H1 (cell line): ENCODE measurements at regions not wholly inside any gene's neighbourhood (a gene's known extent, or its start where the extent isn't known, plus 50 kb on each side); places are given as distances from the start of the nearest gene placed in this dataset.

Experiments used
- CTCF ChIA-PET: fragments of 300-600 bp; sonication (Branson Sonifier 250); formaldehyde crosslinking; loops from one replicate; lab custom pipeline; 2021; ENCODE audit not compliant: partially characterized antibody; lab: Charles Lee
- POLR2A ChIA-PET: fragments of 300-600 bp; sonication (Branson Sonifier 250); formaldehyde crosslinking; loops from one replicate; lab custom pipeline; 2021; ENCODE audit warnings: inconsistent platforms; ENCODE audit not compliant: partially characterized antibody; lab: Charles Lee
- DNase-seq, 2 experiments: peaks; one replicate each; pipeline versions ENCODE4 v3.0.0 to v3.0.0-alpha.2; 2010 to 2022; ENCODE audit warnings: low spot score in 2 of 2, low read depth in 1 of 2, mixed read lengths in 1 of 2
- FAIRE-seq: peaks from 2 replicates; lab custom pipeline; 2011; peaks lifted over from hg19 to GRCh38; lab: Jason Lieb, UNC
- H2AFZ ChIP-seq: 2 replicates; pipeline ENCODE4 v1.8.1; 2012; ENCODE audit warnings: low read length, inconsistent platforms
- H2AK5ac ChIP-seq: 2 replicates; pipeline ENCODE4 v1.6.1; 2013; ENCODE audit warnings: low read depth, low read length
- H2BK120ac ChIP-seq: replicated peaks from 2 replicates; pipeline ENCODE3; 2013; ENCODE audit warnings: low read depth, low read length, inconsistent platforms
- H2BK12ac ChIP-seq: 2 replicates; pipeline ENCODE4 v1.6.1; 2013; ENCODE audit warnings: low read depth, low read length
- H2BK15ac ChIP-seq: 2 replicates; pipeline ENCODE4 v1.6.1; 2013; ENCODE audit warnings: low read length
- H2BK20ac ChIP-seq: 2 replicates; pipeline ENCODE4 v1.6.1; 2013; ENCODE audit warnings: low read length
- H2BK5ac ChIP-seq: 2 replicates; pipeline ENCODE4 v1.6.1; 2013; ENCODE audit warnings: low read depth, low read length
- H3K14ac ChIP-seq: 2 replicates; pipeline ENCODE4 v1.6.1; 2013; ENCODE audit warnings: inconsistent platforms; ENCODE audit not compliant: insufficient read length
- H3K18ac ChIP-seq: 2 replicates; pipeline ENCODE4 v1.6.1; 2013; ENCODE audit warnings: low read length; ENCODE audit errors: extremely low read depth
- H3K23ac ChIP-seq: 2 replicates; pipeline ENCODE4 v1.6.1; 2013; ENCODE audit warnings: inconsistent platforms; ENCODE audit not compliant: insufficient read length
- H3K23me2 ChIP-seq: 2 replicates; pipeline ENCODE4 v1.6.1; 2013; ENCODE audit warnings: low read depth, low read length
- H3K27ac ChIP-seq: 2 replicates; pipeline ENCODE4 v1.6.1; 2011; ENCODE audit warnings: low read depth, low read length, inconsistent platforms
- H3K27me3 ChIP-seq, 4 experiments: replicated peaks in 1 of 4; 1 replicate in 1 of 4; 2 replicates in 3 of 4; pipeline versions ENCODE4 v1.6.1 to v1.8.1; 2011 to 2013; ENCODE audit warnings: low read length in 3 of 4, mild to moderate bottlenecking in 3 of 4, inconsistent platforms in 2 of 4, mixed read lengths in 2 of 4, moderate library complexity in 1 of 4; ENCODE audit not compliant: control insufficient read depth in 3 of 4, insufficient read depth in 3 of 4; ENCODE audit errors: extremely low read depth in 1 of 4
- H3K36me3 ChIP-seq, 4 experiments: 2 replicates each; pipeline versions ENCODE4 v1.6.1 to v1.8.1; 2011 to 2013; ENCODE audit warnings: mild to moderate bottlenecking in 4 of 4, low read length in 3 of 4, moderate library complexity in 2 of 4, control low read depth in 1 of 4, inconsistent platforms in 1 of 4; ENCODE audit not compliant: insufficient read depth in 4 of 4, control insufficient read depth in 2 of 4
- H3K4ac ChIP-seq: replicated peaks from 2 replicates; pipeline ENCODE3; 2013; ENCODE audit warnings: low read length, low read depth, mixed read lengths, inconsistent platforms; ENCODE audit not compliant: insufficient read length
- H3K4me1 ChIP-seq, 4 experiments: replicated peaks in 1 of 4; 1 replicate in 1 of 4; 2 replicates in 3 of 4; pipeline versions ENCODE4 v1.6.1 to v1.8.1; 2011 to 2013; ENCODE audit warnings: low read length in 3 of 4, inconsistent platforms in 2 of 4, mixed read lengths in 1 of 4; ENCODE audit not compliant: insufficient read depth in 4 of 4, control insufficient read depth in 3 of 4
- H3K4me2 ChIP-seq, 2 experiments: 2 replicates each; pipeline versions ENCODE4 v1.6.1 to v1.8.1; 2011 to 2013; ENCODE audit warnings: low read depth in 2 of 2, low read length in 2 of 2, control low read depth in 1 of 2, inconsistent platforms in 1 of 2, mild to moderate bottlenecking in 1 of 2; ENCODE audit not compliant: insufficient read depth in 1 of 2
- H3K4me3 ChIP-seq, 4 experiments: fragments of 200-600, 300-600 bp in 1 of 4; sonication (generic), shearing (Covaris generic), sonication (Bioruptor Twin) in 1 of 4; 2 replicates each; pipeline versions ENCODE4 v1.5.1 to v1.8.1; 2011 to 2016; ENCODE audit warnings: low read length in 4 of 4, low read depth in 3 of 4, control low read depth in 2 of 4, inconsistent platforms in 2 of 4, mild to moderate bottlenecking in 2 of 4, mixed read lengths in 1 of 4, moderate library complexity in 1 of 4; ENCODE audit not compliant: insufficient read depth in 2 of 4; ENCODE audit errors: extremely low read depth in 1 of 4
- H3K56ac ChIP-seq: replicated peaks from 2 replicates; pipeline ENCODE3; 2013; ENCODE audit warnings: low read depth, mild to moderate bottlenecking, mixed read lengths, low read length, inconsistent platforms; ENCODE audit not compliant: insufficient read length
- H3K79me1 ChIP-seq: 2 replicates; pipeline ENCODE4 v1.6.1; 2013; ENCODE audit warnings: low read depth, low read length, control low read depth
- H3K79me2 ChIP-seq, 2 experiments: 2 replicates each; pipeline versions ENCODE4 v1.6.1 to v1.8.1; 2012 to 2013; ENCODE audit warnings: low read length in 2 of 2, mild to moderate bottlenecking in 2 of 2, inconsistent platforms in 1 of 2; ENCODE audit not compliant: insufficient read depth in 2 of 2, control insufficient read depth in 1 of 2
- H3K9ac ChIP-seq, 4 experiments: replicated peaks in 1 of 4; 1 replicate in 1 of 4; 2 replicates in 3 of 4; pipeline versions ENCODE4 v1.6.1 to v1.8.1; 2011 to 2013; ENCODE audit warnings: low read depth in 3 of 4, low read length in 3 of 4, control low read depth in 2 of 4, mild to moderate bottlenecking in 2 of 4, moderate library complexity in 2 of 4, inconsistent platforms in 1 of 4; ENCODE audit errors: extremely low read depth in 1 of 4
- H3K9me3 ChIP-seq, 2 experiments: 2 replicates each; pipeline versions ENCODE4 v1.6.1 to v1.8.1; 2012 to 2013; ENCODE audit warnings: mild to moderate bottlenecking in 2 of 2, moderate library complexity in 2 of 2, control low read depth in 1 of 2, inconsistent platforms in 1 of 2, low read depth in 1 of 2, low read length in 1 of 2, mixed read lengths in 1 of 2; ENCODE audit not compliant: insufficient read depth in 2 of 2
- H4K20me1 ChIP-seq, 2 experiments: replicated peaks in 1 of 2; 2 replicates each; pipeline versions ENCODE3 to v1.8.1; 2011 to 2013; ENCODE audit warnings: inconsistent platforms in 2 of 2, low read length in 2 of 2, mild to moderate bottlenecking in 1 of 2; ENCODE audit not compliant: insufficient read depth in 2 of 2, control insufficient read depth in 1 of 2
- H4K5ac ChIP-seq: 2 replicates; pipeline ENCODE4 v1.6.1; 2013; ENCODE audit warnings: low read length, low read depth, mixed read lengths, inconsistent platforms; ENCODE audit not compliant: insufficient read length
- H4K8ac ChIP-seq: 2 replicates; pipeline ENCODE4 v1.8.0; 2013; ENCODE audit warnings: mild to moderate bottlenecking, moderate library complexity, low read length, inconsistent platforms; ENCODE audit not compliant: insufficient read depth; ENCODE audit errors: extremely low read depth
- H4K91ac ChIP-seq: replicated peaks from 2 replicates; pipeline ENCODE3; 2013; ENCODE audit warnings: low read length, mixed read lengths, inconsistent platforms; ENCODE audit not compliant: insufficient read length
- RAD21 ChIP-seq, 2 experiments: IDR thresholded peaks in 1 of 2; conservative IDR thresholded peaks in 1 of 2; 2 replicates each; pipeline ENCODE4 v1.6.1; 2011; ENCODE audit warnings: low read depth in 2 of 2, low read length in 2 of 2, improper control_type of control experiment in 1 of 2, inconsistent platforms in 1 of 2, mild to moderate bottlenecking in 1 of 2, moderate library complexity in 1 of 2
- SP4 ChIP-seq: IDR thresholded peaks from 2 replicates; pipeline ENCODE4 v1.6.1; 2012; ENCODE audit warnings: low read length, inconsistent platforms
- WGBS, 2 experiments: shearing (Covaris generic) in 1 of 2; methylation state at CpG; one replicate each; pipeline versions ENCODE4 v1.1.6 to v1.1.7; 2013 to 2015; ENCODE audit warnings: low lambda C conversion rate in 2 of 2, mixed read lengths in 2 of 2, inconsistent platforms in 1 of 2, low coverage in 1 of 2, missing lambda C conversion rate in 1 of 2; ENCODE audit not compliant: insufficient replicate concordance in 2 of 2, insufficient coverage in 1 of 2, insufficient read length in 1 of 2; ENCODE audit errors: extremely low coverage in 1 of 2, missing lambda C conversion rate in 1 of 2; 5-methylcytosine and 5-hydroxymethylcytosine counted together

GRCh38 chr12:17322090-17322489, 716.1 kb upstream of the LMO3 start:
- Histone ChIP-seq H2BK120ac (no peak overlapping the region), H3K18ac (no peak overlapping the region), H3K9me3 (peaks cover 0 to 2% of the 10 kb centered on the region in 2 experiments; a peak in 1 of 4 replicates), H2BK12ac (no peak overlapping the region), H3K27ac (no peak overlapping the region), H3K9ac (no peak overlapping the region), H2BK5ac (no peak overlapping the region), H3K4me2 (no peak overlapping the region), H2AFZ (peak overlapping the region; percentile 41; the same call in 1 of the 2 replicates), H4K20me1 (no peaks in the 10 kb centered on the region), H3K4me3 (no peak overlapping the region), H4K91ac (no peak overlapping the region), H3K56ac (no peak overlapping the region), H4K8ac (no peak overlapping the region), H4K5ac (no peak overlapping the region), H3K79me1 (no peaks in the 10 kb centered on the region), H2BK20ac (no peak overlapping the region), H3K4ac (no peak overlapping the region), H3K14ac (no peak overlapping the region), H3K23ac (no peak overlapping the region), H3K79me2 (no peaks in the 10 kb centered on the region), H3K4me1 (peaks cover 0 to 5% (median 0%) of the 10 kb centered on the region in 4 experiments; a peak in 2 of 7 replicates), H3K36me3 (no peaks in the 10 kb centered on the region), H3K27me3 (no peaks in the 10 kb centered on the region), H2AK5ac (no peak overlapping the region), H2BK15ac (no peak overlapping the region), H3K23me2 (no peaks in the 10 kb centered on the region)
- TF ChIP-seq SP4: no peak
- peak in 1 of 2 experiments; percentile 13; a peak in 1 of 4 replicates for TF ChIP-seq RAD21 (IDR thresholded peaks at IDR 0.05 in 1 of 2, conservative IDR thresholded peaks at IDR 0.05 in 1 of 2; ENCODE audit: low read depth in 2 of 2, low read length in 2 of 2)
- ChIA-PET POLR2A (no interaction called here), CTCF (interaction anchor here (0.6 to 1.7 kb wide), 6 partner anchors 10 to 382 kb away, joined by 3 to 6 read pairs (median 4); no protein-coding TSS in a partner anchor)
- WGBS, 2 experiments: 89% methylated on average over 2 of the region's 2 CpGs; no CpG with 5 or more reads in 1 of the 2 experiments
- FAIRE-seq: no peak
- no peak for DNase-seq
